Breast epithelium (tissue), 3 donors: ENCODE measurements at regions not wholly inside any gene's neighbourhood (a gene's known extent, or its start where the extent isn't known, plus 50 kb on each side); places are given as distances from the start of the nearest gene placed in this dataset.

Experiments used
- POLR2A ChIP-seq: fragments of 450-650 bp; IDR thresholded peaks from one replicate; pipeline ENCODE4 v1.6.1; 2016; ENCODE audit warnings: antibody characterized with exemption, mild to moderate bottlenecking, moderate library complexity
- POLR2AphosphoS5 ChIP-seq, 3 donors: sonication (generic); formaldehyde crosslinking; IDR thresholded peaks; one replicate each; pipeline ENCODE4 v1.6.1; 2017; ENCODE audit warnings: antibody characterized with exemption in 3 of 3
- TF ChIP-seq, protein P1 (sequence below), 3 donors: fragments of 450-650 bp; IDR thresholded peaks; one replicate each; pipeline ENCODE4 v1.5.1; 2016 to 2017; ENCODE audit warnings: antibody characterized with exemption in 3 of 3, mild to moderate bottlenecking in 3 of 3, moderate library complexity in 3 of 3

DNA sequence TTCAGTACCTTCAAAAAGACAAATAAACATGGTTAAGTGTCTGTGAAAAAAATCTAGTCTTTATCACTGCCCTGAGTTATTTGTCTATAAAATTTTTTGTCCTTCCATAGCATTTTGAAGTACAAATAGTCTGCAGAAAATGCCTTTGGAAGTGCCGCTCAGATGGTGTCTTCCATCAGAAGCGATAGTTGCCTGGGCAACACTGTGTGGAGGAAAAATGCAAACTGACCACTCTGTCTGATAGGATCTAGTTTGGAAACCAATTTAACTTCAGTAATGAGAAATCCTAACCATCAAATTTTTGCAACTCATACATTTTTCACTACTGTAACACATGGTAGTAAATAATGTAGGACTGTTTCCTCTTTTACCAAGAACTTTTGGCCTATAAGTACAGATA is 449.9 kb downstream of the PRELID2 start:
- TF ChIP-seq, protein P1, sequence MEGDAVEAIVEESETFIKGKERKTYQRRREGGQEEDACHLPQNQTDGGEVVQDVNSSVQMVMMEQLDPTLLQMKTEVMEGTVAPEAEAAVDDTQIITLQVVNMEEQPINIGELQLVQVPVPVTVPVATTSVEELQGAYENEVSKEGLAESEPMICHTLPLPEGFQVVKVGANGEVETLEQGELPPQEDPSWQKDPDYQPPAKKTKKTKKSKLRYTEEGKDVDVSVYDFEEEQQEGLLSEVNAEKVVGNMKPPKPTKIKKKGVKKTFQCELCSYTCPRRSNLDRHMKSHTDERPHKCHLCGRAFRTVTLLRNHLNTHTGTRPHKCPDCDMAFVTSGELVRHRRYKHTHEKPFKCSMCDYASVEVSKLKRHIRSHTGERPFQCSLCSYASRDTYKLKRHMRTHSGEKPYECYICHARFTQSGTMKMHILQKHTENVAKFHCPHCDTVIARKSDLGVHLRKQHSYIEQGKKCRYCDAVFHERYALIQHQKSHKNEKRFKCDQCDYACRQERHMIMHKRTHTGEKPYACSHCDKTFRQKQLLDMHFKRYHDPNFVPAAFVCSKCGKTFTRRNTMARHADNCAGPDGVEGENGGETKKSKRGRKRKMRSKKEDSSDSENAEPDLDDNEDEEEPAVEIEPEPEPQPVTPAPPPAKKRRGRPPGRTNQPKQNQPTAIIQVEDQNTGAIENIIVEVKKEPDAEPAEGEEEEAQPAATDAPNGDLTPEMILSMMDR (IDR thresholded peaks at IDR 0.05) = no peak
- TF ChIP-seq POLR2AphosphoS5 (IDR thresholded peaks at IDR 0.05) (no peak), POLR2A (no peak)
